Spleen (tissue), 11 donors: ENCODE measurements at regions not wholly inside any gene's neighbourhood (a gene's known extent, or its start where the extent isn't known, plus 50 kb on each side); places are given as distances from the start of the nearest gene placed in this dataset.
"Not testable (repeated sequence)": the region's sequence is repeated elsewhere in the genome, so short reads cannot be mapped to it uniquely, and the experiment has no call there.

Experiments
- DNase-seq: peaks from one replicate; pipeline ENCODE4 v3.0.0-alpha.2; 2020
- H3K27ac ChIP-seq, 8 donors: fragments of 200-600 bp; sonication (generic) in 7 of 8; 1 replicate in 4 of 8; 2 replicates in 4 of 8; pipeline versions ENCODE4 v1.5.0 to v1.8.0; 2016 to 2021; ENCODE audit warnings: inconsistent platforms in 4 of 8, mild to moderate bottlenecking in 4 of 8, moderate library complexity in 1 of 8
- H3K27me3 ChIP-seq, 7 donors: fragments of 200-600 bp; sonication (generic) in 6 of 7; replicated peaks in 1 of 7; 1 replicate in 4 of 7; 2 replicates in 3 of 7; pipeline versions ENCODE4 v1.5.0 to v1.8.0; 2016 to 2021; ENCODE audit warnings: inconsistent platforms in 3 of 7, mild to moderate bottlenecking in 1 of 7
- H3K36me3 ChIP-seq, 6 donors: fragments of 200-600 bp; sonication (generic) in 5 of 6; 1 replicate in 4 of 6; 2 replicates in 2 of 6; pipeline versions ENCODE4 v1.5.0 to v1.8.0; 2016 to 2021; ENCODE audit warnings: inconsistent platforms in 2 of 6
- H3K4me1 ChIP-seq, 6 donors: fragments of 200-600 bp; sonication (generic) in 5 of 6; 1 replicate in 3 of 6; 2 replicates in 3 of 6; pipeline versions ENCODE4 v1.5.0 to v1.8.0; 2016 to 2021; ENCODE audit warnings: inconsistent platforms in 3 of 6
- H3K4me3 ChIP-seq, 8 donors: fragments of 200-600 bp; sonication (generic) in 7 of 8; 1 replicate in 4 of 8; 2 replicates in 4 of 8; pipeline versions ENCODE4 v1.5.0 to v1.8.0; 2016 to 2021; ENCODE audit warnings: inconsistent platforms in 4 of 8, mild to moderate bottlenecking in 4 of 8, moderate library complexity in 2 of 8
- H3K9me3 ChIP-seq, 8 donors: fragments of 200-600 bp; sonication (generic) in 7 of 8; 1 replicate in 4 of 8; 2 replicates in 4 of 8; pipeline versions ENCODE4 v1.5.0 to v1.8.0; 2016 to 2021; ENCODE audit warnings: inconsistent platforms in 4 of 8
- POLR2A ChIP-seq, 3 donors: fragments of 450-650 bp; IDR thresholded peaks; one replicate each; pipeline ENCODE4 v1.5.1; 2017; ENCODE audit warnings: antibody characterized with exemption in 3 of 3, mild to moderate bottlenecking in 1 of 3
- POLR2AphosphoS5 ChIP-seq, 3 donors: sonication (generic); formaldehyde crosslinking; IDR thresholded peaks; one replicate each; pipeline ENCODE4 v1.5.1; 2017; ENCODE audit warnings: antibody characterized with exemption in 3 of 3
- whole genome bisulfite sequencing, 5 donors: extraction: QIAGEN DNeasy Blood & Tissue Kit in 3 of 5; methylation state at CpG; one replicate each; pipeline versions ENCODE4 v1.1.5 to v1.1.7; 2013 to 2018; 5-methylcytosine and 5-hydroxymethylcytosine counted together
- intact Hi-C: fragments of 100-400 bp; cut with DNase I; formaldehyde crosslinking; loops from one replicate; pipeline ENCODE4 v1.15.0; 2023; ENCODE audit warnings: low total_unique reads
- TF ChIP-seq, protein P1 (sequence below), 11 experiments: fragments of 200-600 bp in 7 of 11; fragments of 450-650 bp in 4 of 11; sonication (generic) in 4 of 11; IDR thresholded peaks in 8 of 11; conservative IDR thresholded peaks in 3 of 11; 1 replicate in 7 of 11; 2 replicates in 4 of 11; pipeline versions ENCODE4 v1.4.0 to v1.8.0; 2016 to 2021; ENCODE audit warnings: antibody characterized with exemption in 11 of 11, inconsistent platforms in 4 of 11, mild to moderate bottlenecking in 1 of 11
- donor health status: healthy with polysubstance abuse.
- donor health status: DM: no; HTN: no; CAD: no; lungs with moderate emphysema.
- donor health status: DM: no; HTN: no; CAD: no.
- donor health status: Bipolar disorder and iron deficiency.
- donor health status: healthy.
- donor health status: DM: no; HTN: no; CAD: no.
- donor health status: DM: yes; HTN: yes; CAD: no.

DNA sequence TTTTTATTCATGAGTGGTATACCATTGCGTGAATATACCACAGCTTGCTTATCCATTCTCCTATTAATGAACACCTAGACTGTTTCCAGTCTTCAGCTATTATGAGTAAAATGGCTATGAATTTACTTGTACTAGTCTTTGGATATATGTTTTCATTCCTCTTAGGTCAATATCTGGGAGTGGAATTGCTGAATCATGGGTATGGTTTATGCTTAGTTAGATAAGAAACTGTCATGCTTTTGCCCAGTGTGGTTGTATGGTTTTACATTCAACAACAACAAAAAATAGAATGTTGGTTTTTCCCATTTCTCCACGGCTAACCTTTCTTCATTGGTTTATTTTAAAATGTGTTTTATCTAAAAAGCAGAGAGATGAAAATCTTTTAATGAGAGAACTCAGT is 308.3 kb downstream of the PHF14 start:
- H3K27me3 ChIP-seq, result no peaks in the 10 kb centered on the region
- H3K4me1 ChIP-seq, result no peaks in the 10 kb centered on the region
- H3K4me3 ChIP-seq, result no peak overlapping the region
- intact Hi-C loops, result no loop called here
- no peaks in the 10 kb centered on the region for H3K9me3 ChIP-seq
- WGBS, 5 donors, result 47 to 68% (median 55%) methylated on average over 2 of the region's 2 CpGs
- no peak for DNase-seq
- no peak for TF ChIP-seq POLR2AphosphoS5 (IDR thresholded peaks at IDR 0.05)
- TF ChIP-seq, protein P1, sequence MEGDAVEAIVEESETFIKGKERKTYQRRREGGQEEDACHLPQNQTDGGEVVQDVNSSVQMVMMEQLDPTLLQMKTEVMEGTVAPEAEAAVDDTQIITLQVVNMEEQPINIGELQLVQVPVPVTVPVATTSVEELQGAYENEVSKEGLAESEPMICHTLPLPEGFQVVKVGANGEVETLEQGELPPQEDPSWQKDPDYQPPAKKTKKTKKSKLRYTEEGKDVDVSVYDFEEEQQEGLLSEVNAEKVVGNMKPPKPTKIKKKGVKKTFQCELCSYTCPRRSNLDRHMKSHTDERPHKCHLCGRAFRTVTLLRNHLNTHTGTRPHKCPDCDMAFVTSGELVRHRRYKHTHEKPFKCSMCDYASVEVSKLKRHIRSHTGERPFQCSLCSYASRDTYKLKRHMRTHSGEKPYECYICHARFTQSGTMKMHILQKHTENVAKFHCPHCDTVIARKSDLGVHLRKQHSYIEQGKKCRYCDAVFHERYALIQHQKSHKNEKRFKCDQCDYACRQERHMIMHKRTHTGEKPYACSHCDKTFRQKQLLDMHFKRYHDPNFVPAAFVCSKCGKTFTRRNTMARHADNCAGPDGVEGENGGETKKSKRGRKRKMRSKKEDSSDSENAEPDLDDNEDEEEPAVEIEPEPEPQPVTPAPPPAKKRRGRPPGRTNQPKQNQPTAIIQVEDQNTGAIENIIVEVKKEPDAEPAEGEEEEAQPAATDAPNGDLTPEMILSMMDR (IDR thresholded peaks at IDR 0.05 in 8 of 11, conservative IDR thresholded peaks at IDR 0.05 in 3 of 11), result no peak
- no peak for TF ChIP-seq POLR2A (IDR thresholded peaks at IDR 0.05)
- H3K27ac ChIP-seq, result no peak overlapping the region
- H3K36me3 ChIP-seq, result no peaks in the 10 kb centered on the region

GRCh38 chr7:11283584-11283983 is 309.9 kb downstream of the PHF14 start:
- WGBS, 5 donors, result 79 to 89% (median 84%) methylated on average over 3 of the region's 3 CpGs
- H3K27me3 ChIP-seq, DNase-seq, H3K4me3 ChIP-seq, H3K27ac ChIP-seq, H3K36me3 ChIP-seq, H3K4me1 ChIP-seq, H3K9me3 ChIP-seq, intact Hi-C loops: not testable (repeated sequence)

- DNase-seq, result no peak
- Histone ChIP-seq H3K9me3 (no peaks in the 10 kb centered on the region), H3K36me3 (no peaks in the 10 kb centered on the region), H3K27ac (no peak overlapping the region), H3K4me3 (no peak overlapping the region), H3K4me1 (no peaks in the 10 kb centered on the region), H3K27me3 (no peaks in the 10 kb centered on the region)
- intact Hi-C loops, result no loop called here
- WGBS, 5 donors, result 61 to 80% (median 77%) methylated on average over 3 of the region's 3 CpGs
- TF ChIP-seq POLR2AphosphoS5 (IDR thresholded peaks at IDR 0.05) (no peak), POLR2A (IDR thresholded peaks at IDR 0.05) (no peak)
- TF ChIP-seq, protein P1 (IDR thresholded peaks at IDR 0.05 in 8 of 11, conservative IDR thresholded peaks at IDR 0.05 in 3 of 11), result no peak
Observed at GRCh38 chr7:11290863-11291262, 317.2 kb downstream of the PHF14 start.

- no peaks in the 10 kb centered on the region for H3K4me1 ChIP-seq
- 71 to 77% (median 75%) methylated on average over 2 of the region's 2 CpGs for WGBS, 5 donors
- TF ChIP-seq, protein P1 (IDR thresholded peaks at IDR 0.05 in 8 of 11, conservative IDR thresholded peaks at IDR 0.05 in 3 of 11), result no peak
- TF ChIP-seq POLR2A (IDR thresholded peaks at IDR 0.05), result no peak
- no peak for TF ChIP-seq POLR2AphosphoS5 (IDR thresholded peaks at IDR 0.05)
- no peaks in the 10 kb centered on the region for H3K9me3 ChIP-seq
- H3K27ac ChIP-seq, result no peak overlapping the region
- DNase-seq, result no peak
- H3K4me3 ChIP-seq, result no peak overlapping the region
- no peaks in the 10 kb centered on the region for H3K36me3 ChIP-seq
- no peaks in the 10 kb centered on the region for H3K27me3 ChIP-seq
- intact Hi-C loops, result no loop called here
Observed at GRCh38 chr7:11294218-11294617, 320.5 kb downstream of the PHF14 start.

DNA sequence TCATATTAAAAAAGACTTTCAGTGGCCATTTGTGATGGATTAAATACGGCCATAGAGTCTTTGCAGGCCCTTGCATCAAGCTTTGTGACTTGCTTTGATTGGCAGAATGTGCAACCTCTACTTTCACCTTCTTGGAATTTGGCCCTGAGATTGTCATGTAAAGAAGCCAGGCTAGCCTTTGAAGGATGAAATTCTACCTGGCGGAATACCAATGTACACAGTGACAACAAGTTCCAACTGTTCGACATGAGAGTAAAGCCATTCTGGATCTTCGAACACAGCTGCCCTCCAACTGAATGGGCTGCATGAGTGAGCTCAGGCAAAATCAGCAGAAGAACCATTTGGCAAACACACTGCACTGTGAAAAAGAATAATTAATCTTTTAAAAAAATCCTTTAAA is 321.3 kb downstream of the PHF14 start:
- Histone ChIP-seq H3K4me3 (no peak overlapping the region), H3K4me1 (no peaks in the 10 kb centered on the region), H3K27me3 (no peaks in the 10 kb centered on the region), H3K27ac (no peak overlapping the region), H3K36me3 (no peaks in the 10 kb centered on the region), H3K9me3 (no peaks in the 10 kb centered on the region)
- TF ChIP-seq POLR2A (IDR thresholded peaks at IDR 0.05) (no peak), POLR2AphosphoS5 (IDR thresholded peaks at IDR 0.05) (no peak)
- TF ChIP-seq, protein P1 (IDR thresholded peaks at IDR 0.05 in 8 of 11, conservative IDR thresholded peaks at IDR 0.05 in 3 of 11), result no peak
- 85 to 95% (median 91%) methylated on average over 4 of the region's 4 CpGs for WGBS, 5 donors
- intact Hi-C loops, result no loop called here
- no peak for DNase-seq
